CD4-positive, alpha-beta T cell (primary cell): ENCODE measurements at regions not wholly inside any gene's neighbourhood (a gene's known extent, or its start where the extent isn't known, plus 50 kb on each side); places are given as distances from the start of the nearest gene placed in this dataset.

ENCODE experiments used
- ATAC-seq: fragments of 200-7000 bp; cut with Tn5 transposase; one replicate; pipeline ENCODE4 v1.10.0; 2022; ENCODE audit warnings: mild to moderate bottlenecking; ENCODE audit not compliant: poor library complexity
- CTCF ChIA-PET: fragments of 350-600 bp; sonication (Branson Sonifier 250); formaldehyde crosslinking; loops from one replicate; lab custom pipeline; 2021; ENCODE audit warnings: antibody characterized with exemption, inconsistent platforms; lab: Charles Lee
- POLR2A ChIA-PET: fragments of 350-600 bp; sonication (Branson Sonifier 250); formaldehyde crosslinking; loops from one replicate; lab custom pipeline; 2021; ENCODE audit warnings: antibody characterized with exemption, inconsistent platforms; lab: Charles Lee
- DNase-seq, 14 experiments: peaks; one replicate each; pipeline ENCODE4 v3.0.0-alpha.2; 2013 to 2020; ENCODE audit warnings: mixed read lengths in 2 of 14
- H3K27ac ChIP-seq, 2 donors: one replicate each; pipeline versions ENCODE4 v1.5.1 to v1.7.0; 2013; ENCODE audit warnings: low read length in 2 of 2, low read depth in 1 of 2, mild to moderate bottlenecking in 1 of 2
- H3K27me3 ChIP-seq, 2 experiments: 1 replicate in 1 of 2; 2 replicates in 1 of 2; pipeline versions ENCODE4 v1.6.1 to v1.7.0; 2013; ENCODE audit warnings: low read length in 2 of 2, control low read depth in 1 of 2, mild to moderate bottlenecking in 1 of 2, moderate library complexity in 1 of 2; ENCODE audit not compliant: insufficient read depth in 2 of 2, control insufficient read depth in 1 of 2
- H3K36me3 ChIP-seq: one replicate; pipeline ENCODE4 v1.6.1; 2013; ENCODE audit warnings: low read length, control low read depth; ENCODE audit not compliant: insufficient read depth
- H3K4me1 ChIP-seq: one replicate; pipeline ENCODE4 v1.6.1; 2013; ENCODE audit warnings: low read length, control low read depth; ENCODE audit not compliant: insufficient read depth
- H3K4me3 ChIP-seq: one replicate; pipeline ENCODE4 v1.5.1; 2013; ENCODE audit warnings: mild to moderate bottlenecking, low read length, moderate library complexity
- H3K9me3 ChIP-seq, 2 experiments: 1 replicate in 1 of 2; 2 replicates in 1 of 2; pipeline versions ENCODE4 v1.6.1 to v1.7.0; 2013; ENCODE audit warnings: low read length in 2 of 2, mild to moderate bottlenecking in 2 of 2, control low read depth in 1 of 2, moderate library complexity in 1 of 2; ENCODE audit not compliant: control insufficient read depth in 1 of 2, insufficient read depth in 1 of 2
- H3K27ac Mint-ChIP-seq: one replicate; pipeline ENCODE4 v1.8.0; 2020; ENCODE audit warnings: mixed read lengths
- H3K27me3 Mint-ChIP-seq: one replicate; pipeline ENCODE4 v1.8.0; 2021; ENCODE audit warnings: mixed read lengths
- H3K36me3 Mint-ChIP-seq: one replicate; pipeline ENCODE4 v1.8.0; 2021; ENCODE audit warnings: low read depth, mixed read lengths
- H3K4me1 Mint-ChIP-seq: one replicate; pipeline ENCODE4 v1.8.0; 2021; ENCODE audit warnings: low read depth, mixed read lengths
- H3K4me3 Mint-ChIP-seq: one replicate; pipeline ENCODE4 v1.8.0; 2020; ENCODE audit warnings: mild to moderate bottlenecking, mixed read lengths
- H3K9me3 Mint-ChIP-seq: one replicate; pipeline ENCODE4 v1.8.0; 2020; ENCODE audit warnings: mixed read lengths
- CTCF ChIP-seq: fragments of 200-600 bp; IDR thresholded peaks from one replicate; pipeline ENCODE4 v1.8.0; 2022; ENCODE audit warnings: antibody characterized with exemption, mild to moderate bottlenecking
- intact Hi-C, 2 experiments: fragments of 100-400 bp; cut with DNase I in 1 of 2; cut with micrococcal nuclease in 1 of 2; formaldehyde crosslinking; loops; one replicate each; pipeline versions ENCODE4 v1.15.1 to v1.9.0; 2023 to 2025; cut with DNase I, micrococcal nuclease

- ChIA-PET CTCF (no interaction called here), POLR2A (no interaction called here)
- no peak overlapping the region for H3K4me3 Mint-ChIP-seq
- H3K4me1 ChIP-seq = no peaks in the 10 kb centered on the region
- intact Hi-C loops = loop anchor here (5.0 to 10.0 kb wide), 2 partner anchors 1276 to 1284 kb away; no protein-coding TSS in a partner anchor
- H3K36me3 ChIP-seq = no peaks in the 10 kb centered on the region
- no peak for TF ChIP-seq CTCF
- H3K4me1 Mint-ChIP-seq = no peaks in the 10 kb centered on the region
- H3K9me3 Mint-ChIP-seq = no peaks in the 10 kb centered on the region
- H3K27me3 ChIP-seq = no peaks in the 10 kb centered on the region
- no peaks in the 10 kb centered on the region for H3K9me3 ChIP-seq
- no peak overlapping the region for H3K27ac ChIP-seq
- no peaks in the 10 kb centered on the region for H3K36me3 Mint-ChIP-seq
- no peaks in the 10 kb centered on the region for H3K27me3 Mint-ChIP-seq
- H3K4me3 ChIP-seq = no peak overlapping the region
- H3K27ac Mint-ChIP-seq = no peak overlapping the region
- DNase-seq = no peak
- no peak for ATAC-seq
Observed at GRCh38 chr4:111281219-111281618, 658.3 kb upstream of the PITX2 start.

GRCh38 chr4:111282035-111282434, 659.2 kb upstream of the PITX2 start:
- intact Hi-C loops = loop anchor here (5.0 to 10.0 kb wide), 2 partner anchors 1277 to 1285 kb away; no protein-coding TSS in a partner anchor
- Histone ChIP-seq H3K9me3 (no peaks in the 10 kb centered on the region), H3K36me3 (no peaks in the 10 kb centered on the region), H3K27me3 (no peaks in the 10 kb centered on the region), H3K4me1 (no peaks in the 10 kb centered on the region), H3K27ac (no peak overlapping the region), H3K4me3 (no peak overlapping the region)
- no peak for TF ChIP-seq CTCF
- Mint-ChIP-seq H3K9me3 (no peaks in the 10 kb centered on the region), H3K4me1 (no peaks in the 10 kb centered on the region), H3K27ac (no peak overlapping the region), H3K36me3 (no peaks in the 10 kb centered on the region), H3K4me3 (no peak overlapping the region), H3K27me3 (no peaks in the 10 kb centered on the region)
- DNase-seq (no peak), ATAC-seq (no peak)
- ChIA-PET CTCF (no interaction called here), POLR2A (no interaction called here)

- no peaks in the 10 kb centered on the region for H3K9me3 Mint-ChIP-seq
- Histone ChIP-seq H3K27ac (no peak overlapping the region), H3K4me3 (no peak overlapping the region), H3K36me3 (no peaks in the 10 kb centered on the region), H3K27me3 (no peaks in the 10 kb centered on the region), H3K4me1 (no peaks in the 10 kb centered on the region), H3K9me3 (no peaks in the 10 kb centered on the region)
- no peak overlapping the region for H3K27ac Mint-ChIP-seq
- peak; percentile 44 for TF ChIP-seq CTCF
- no peak for ATAC-seq
- no peaks in the 10 kb centered on the region for H3K4me1 Mint-ChIP-seq
- H3K27me3 Mint-ChIP-seq = no peaks in the 10 kb centered on the region
- intact Hi-C loops = loop anchor here (5.0 to 10.0 kb wide), 2 partner anchors 1278 to 1286 kb away; no protein-coding TSS in a partner anchor
- peak in 6 of 14 experiments; percentile 0 to 37 (median 22) for DNase-seq
- CTCF ChIA-PET = no interaction called here
- H3K4me3 Mint-ChIP-seq = no peak overlapping the region
- no peaks in the 10 kb centered on the region for H3K36me3 Mint-ChIP-seq
- POLR2A ChIA-PET = no interaction called here
Observed at GRCh38 chr4:111283066-111283677, 660.3 kb upstream of the PITX2 start.
